PFSK-1 (cell line): ENCODE measurements at regions not wholly inside any gene's neighbourhood (a gene's known extent, or its start where the extent isn't known, plus 50 kb on each side); places are given as distances from the start of the nearest gene placed in this dataset.

Source experiments
- POLR2AphosphoS5 ChIP-seq: IDR thresholded peaks from 2 replicates; pipeline ENCODE4 v1.6.1; 2012; ENCODE audit warnings: low read depth, mild to moderate bottlenecking, control low read depth, low read length, moderate library complexity
- SIN3A ChIP-seq: IDR thresholded peaks from 2 replicates; pipeline ENCODE4 v1.6.1; 2012; ENCODE audit warnings: mild to moderate bottlenecking, low read length, moderate library complexity, borderline replicate concordance; ENCODE audit not compliant: insufficient read depth
- TAF1 ChIP-seq: IDR thresholded peaks from 2 replicates; pipeline ENCODE4 v1.6.1; 2012; ENCODE audit warnings: low read length, control low read depth, borderline replicate concordance; ENCODE audit not compliant: insufficient read depth
- TF ChIP-seq, protein P1 (sequence below), 2 experiments: IDR thresholded peaks; 2 replicates each; pipeline versions ENCODE4 v1.6.1 to v1.8.0; 2011 to 2012; ENCODE audit warnings: low read depth in 2 of 2, low read length in 2 of 2, control low read depth in 1 of 2, inconsistent platforms in 1 of 2, mild to moderate bottlenecking in 1 of 2, moderate library complexity in 1 of 2; ENCODE audit not compliant: insufficient read depth in 1 of 2

DNA sequence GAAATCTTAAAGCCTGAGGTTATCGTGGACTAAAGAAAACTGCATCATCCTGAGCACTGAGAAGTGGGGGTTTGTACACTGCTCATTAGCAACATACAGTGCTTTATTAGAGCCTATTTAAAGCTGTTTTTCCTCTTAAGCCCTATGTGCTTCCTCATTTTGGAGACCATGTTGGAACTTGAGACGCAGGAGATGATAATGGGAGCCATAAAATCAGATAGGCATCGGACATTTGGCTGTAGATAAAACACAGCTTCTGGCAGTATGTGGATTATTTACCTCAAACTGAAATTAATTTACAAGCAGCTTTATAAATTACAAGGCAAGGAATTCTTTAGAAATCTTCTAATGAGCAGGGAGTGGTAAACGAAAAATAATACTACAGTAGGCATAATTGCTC lies 147.7 kb upstream of the IVNS1ABP start:
- TF ChIP-seq, protein P1, sequence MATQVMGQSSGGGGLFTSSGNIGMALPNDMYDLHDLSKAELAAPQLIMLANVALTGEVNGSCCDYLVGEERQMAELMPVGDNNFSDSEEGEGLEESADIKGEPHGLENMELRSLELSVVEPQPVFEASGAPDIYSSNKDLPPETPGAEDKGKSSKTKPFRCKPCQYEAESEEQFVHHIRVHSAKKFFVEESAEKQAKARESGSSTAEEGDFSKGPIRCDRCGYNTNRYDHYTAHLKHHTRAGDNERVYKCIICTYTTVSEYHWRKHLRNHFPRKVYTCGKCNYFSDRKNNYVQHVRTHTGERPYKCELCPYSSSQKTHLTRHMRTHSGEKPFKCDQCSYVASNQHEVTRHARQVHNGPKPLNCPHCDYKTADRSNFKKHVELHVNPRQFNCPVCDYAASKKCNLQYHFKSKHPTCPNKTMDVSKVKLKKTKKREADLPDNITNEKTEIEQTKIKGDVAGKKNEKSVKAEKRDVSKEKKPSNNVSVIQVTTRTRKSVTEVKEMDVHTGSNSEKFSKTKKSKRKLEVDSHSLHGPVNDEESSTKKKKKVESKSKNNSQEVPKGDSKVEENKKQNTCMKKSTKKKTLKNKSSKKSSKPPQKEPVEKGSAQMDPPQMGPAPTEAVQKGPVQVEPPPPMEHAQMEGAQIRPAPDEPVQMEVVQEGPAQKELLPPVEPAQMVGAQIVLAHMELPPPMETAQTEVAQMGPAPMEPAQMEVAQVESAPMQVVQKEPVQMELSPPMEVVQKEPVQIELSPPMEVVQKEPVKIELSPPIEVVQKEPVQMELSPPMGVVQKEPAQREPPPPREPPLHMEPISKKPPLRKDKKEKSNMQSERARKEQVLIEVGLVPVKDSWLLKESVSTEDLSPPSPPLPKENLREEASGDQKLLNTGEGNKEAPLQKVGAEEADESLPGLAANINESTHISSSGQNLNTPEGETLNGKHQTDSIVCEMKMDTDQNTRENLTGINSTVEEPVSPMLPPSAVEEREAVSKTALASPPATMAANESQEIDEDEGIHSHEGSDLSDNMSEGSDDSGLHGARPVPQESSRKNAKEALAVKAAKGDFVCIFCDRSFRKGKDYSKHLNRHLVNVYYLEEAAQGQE (IDR thresholded peaks at IDR 0.05; ENCODE audit: insufficient read depth in 1 of 2, low read depth in 2 of 2, low read length in 2 of 2), result no peak
- TF ChIP-seq TAF1 (no peak), POLR2AphosphoS5 (no peak), SIN3A (no peak)
